Gastrocnemius medialis (tissue), 4 donors: ENCODE measurements at regions not wholly inside any gene's neighbourhood (a gene's known extent, or its start where the extent isn't known, plus 50 kb on each side); places are given as distances from the start of the nearest gene placed in this dataset.

ENCODE experiments used
- ATAC-seq, 2 donors: fragments of 150-250 bp; one replicate each; pipeline ENCODE4 v1.9.1; 2016
- DNase-seq, 2 donors: peaks; one replicate each; pipeline ENCODE4 v3.0.0-alpha.2; 2019
- H3K27ac ChIP-seq, 4 donors: fragments of 200-600 bp; sonication (generic); 1 replicate in 1 of 4; 2 replicates in 3 of 4; pipeline ENCODE4 v1.5.1; 2016 to 2018; ENCODE audit warnings: mild to moderate bottlenecking in 2 of 4, moderate library complexity in 1 of 4
- H3K27me3 ChIP-seq, 3 donors: fragments of 200-600 bp; sonication (generic) in 2 of 3; 1 replicate in 1 of 3; 2 replicates in 2 of 3; pipeline versions ENCODE4 v1.5.1 to v1.6.0; 2016 to 2019; ENCODE audit warnings: mild to moderate bottlenecking in 1 of 3, moderate library complexity in 1 of 3
- H3K36me3 ChIP-seq, 2 donors: fragments of 200-600 bp; sonication (generic) in 1 of 2; one replicate each; pipeline ENCODE4 v1.5.1; 2017 to 2018
- H3K4me1 ChIP-seq, 2 donors: fragments of 200-600 bp; sonication (generic) in 1 of 2; one replicate each; pipeline ENCODE4 v1.5.1; 2016 to 2017; ENCODE audit warnings: mild to moderate bottlenecking in 2 of 2
- H3K4me3 ChIP-seq, 4 donors: fragments of 200-600 bp; sonication (generic) in 3 of 4; 1 replicate in 1 of 4; 2 replicates in 3 of 4; pipeline ENCODE4 v1.5.1; 2016 to 2019; ENCODE audit warnings: mild to moderate bottlenecking in 2 of 4
- H3K9me3 ChIP-seq, 3 donors: fragments of 200-600 bp; sonication (generic) in 2 of 3; 1 replicate in 1 of 3; 2 replicates in 2 of 3; pipeline ENCODE4 v1.5.1; 2016 to 2019
- CTCF ChIP-seq, 5 experiments: fragments of 450-650 bp in 3 of 5; fragments of 200-600 bp in 2 of 5; sonication (generic) in 2 of 5; IDR thresholded peaks in 4 of 5; conservative IDR thresholded peaks in 1 of 5; 1 replicate in 4 of 5; 2 replicates in 1 of 5; pipeline ENCODE4 v1.5.1; 2016 to 2019; ENCODE audit warnings: antibody characterized with exemption in 5 of 5, mild to moderate bottlenecking in 3 of 5, moderate library complexity in 3 of 5
- POLR2A ChIP-seq, 2 donors: fragments of 450-650 bp; IDR thresholded peaks; one replicate each; pipeline ENCODE4 v1.6.1; 2017; ENCODE audit warnings: antibody characterized with exemption in 2 of 2, mild to moderate bottlenecking in 2 of 2, moderate library complexity in 2 of 2
- in situ Hi-C, 4 donors: fragments of 200-750 bp; cut with MboI; loops; one replicate each; pipeline versions ENCODE4 v1.15.0 to v1.8.0; 2017; ENCODE audit warnings: low sequenced_read_pairs in 4 of 4
- intact Hi-C: fragments of 100-400 bp; cut with DNase I; formaldehyde crosslinking; loops from one replicate; pipeline ENCODE4 v1.15.1; 2023; ENCODE audit warnings: low total_unique reads

GRCh38 chr6:126446248-126446647, 106.3 kb downstream of the CENPW start:
- no peak overlapping the region for H3K4me3 ChIP-seq
- intact Hi-C loops (no loop called here), in situ Hi-C loops (no loop called here)
- no peak overlapping the region for H3K27ac ChIP-seq
- ATAC-seq: no peak
- no peaks in the 10 kb centered on the region for H3K36me3 ChIP-seq
- no peak for TF ChIP-seq CTCF (IDR thresholded peaks at IDR 0.05 in 4 of 5, conservative IDR thresholded peaks at IDR 0.05 in 1 of 5)
- TF ChIP-seq POLR2A (IDR thresholded peaks at IDR 0.05): no peak
- no peaks in the 10 kb centered on the region for H3K9me3 ChIP-seq
- no peaks in the 10 kb centered on the region for H3K27me3 ChIP-seq
- no peak for DNase-seq
- H3K4me1 ChIP-seq: no peaks in the 10 kb centered on the region

GRCh38 chr6:126447367-126447766, 107.5 kb downstream of the CENPW start:
- ATAC-seq: no peak
- H3K36me3 ChIP-seq: no peaks in the 10 kb centered on the region
- H3K4me3 ChIP-seq: no peak overlapping the region
- in situ Hi-C loops (no loop called here), intact Hi-C loops (no loop called here)
- no peaks in the 10 kb centered on the region for H3K9me3 ChIP-seq
- DNase-seq: no peak
- no peaks in the 10 kb centered on the region for H3K27me3 ChIP-seq
- no peak for TF ChIP-seq CTCF (IDR thresholded peaks at IDR 0.05 in 4 of 5, conservative IDR thresholded peaks at IDR 0.05 in 1 of 5)
- no peak for TF ChIP-seq POLR2A (IDR thresholded peaks at IDR 0.05)
- H3K4me1 ChIP-seq: no peaks in the 10 kb centered on the region
- H3K27ac ChIP-seq: no peak overlapping the region

GRCh38 chr6:126461045-126461444, 121.1 kb downstream of the CENPW start:
- DNase-seq (no peak), ATAC-seq (no peak)
- Histone ChIP-seq H3K27ac (no peak overlapping the region), H3K36me3 (no peaks in the 10 kb centered on the region), H3K4me3 (no peak overlapping the region), H3K4me1 (no peaks in the 10 kb centered on the region), H3K9me3 (no peaks in the 10 kb centered on the region), H3K27me3 (no peaks in the 10 kb centered on the region)
- in situ Hi-C loops: no loop called here
- intact Hi-C loops: no loop called here
- TF ChIP-seq CTCF (IDR thresholded peaks at IDR 0.05 in 4 of 5, conservative IDR thresholded peaks at IDR 0.05 in 1 of 5) (no peak), POLR2A (IDR thresholded peaks at IDR 0.05) (no peak)

DNA sequence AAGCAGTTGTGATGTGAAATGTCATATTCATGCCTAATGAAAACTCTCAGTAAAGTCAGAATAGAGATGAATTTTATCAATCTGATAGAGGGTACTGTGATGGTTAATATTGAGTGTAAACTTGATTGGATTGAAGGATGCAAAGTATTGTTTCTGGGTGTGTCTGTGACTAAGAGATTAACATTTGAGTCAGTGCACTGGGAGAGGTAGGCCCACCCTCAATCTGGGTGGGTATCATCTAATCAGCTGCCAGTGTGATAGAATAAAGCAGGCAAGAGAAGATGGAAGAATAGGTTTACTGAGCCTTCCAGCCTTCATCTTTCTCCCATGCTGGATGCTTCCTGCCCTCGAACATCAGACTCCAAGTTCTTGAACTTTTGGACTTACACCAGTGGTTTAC, 124.3 kb downstream of the CENPW start:
- Histone ChIP-seq H3K4me1 (no peaks in the 10 kb centered on the region), H3K36me3 (no peaks in the 10 kb centered on the region), H3K27me3 (no peaks in the 10 kb centered on the region), H3K9me3 (no peaks in the 10 kb centered on the region), H3K4me3 (no peak overlapping the region), H3K27ac (no peak overlapping the region)
- in situ Hi-C loops: no loop called here
- intact Hi-C loops: no loop called here
- ATAC-seq (no peak), DNase-seq (no peak)
- no peak for TF ChIP-seq CTCF (IDR thresholded peaks at IDR 0.05 in 4 of 5, conservative IDR thresholded peaks at IDR 0.05 in 1 of 5)
- TF ChIP-seq POLR2A (IDR thresholded peaks at IDR 0.05): no peak

DNA sequence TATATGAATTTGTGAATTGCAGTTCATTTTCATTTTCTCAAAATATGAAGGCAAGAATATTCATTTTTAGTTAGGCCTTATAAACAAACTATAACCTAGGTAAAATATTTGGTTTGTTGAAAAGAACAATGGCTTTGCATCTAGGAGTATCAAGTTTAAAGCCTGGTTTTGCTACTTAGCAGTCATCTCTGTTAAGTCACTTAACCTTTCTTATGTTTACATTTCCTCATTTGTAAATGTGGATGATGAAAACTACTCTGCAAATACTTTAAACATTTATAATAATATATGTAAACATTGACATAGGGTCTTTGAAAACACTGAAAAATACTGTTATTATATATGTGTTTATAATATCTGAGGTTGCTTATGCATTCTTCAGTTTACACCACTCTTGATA, 135.5 kb downstream of the CENPW start:
- Histone ChIP-seq H3K27me3 (no peaks in the 10 kb centered on the region), H3K36me3 (no peaks in the 10 kb centered on the region), H3K4me3 (no peak overlapping the region), H3K27ac (no peak overlapping the region), H3K9me3 (no peaks in the 10 kb centered on the region), H3K4me1 (no peaks in the 10 kb centered on the region)
- no peak for DNase-seq
- no peak for TF ChIP-seq CTCF (IDR thresholded peaks at IDR 0.05 in 4 of 5, conservative IDR thresholded peaks at IDR 0.05 in 1 of 5)
- no peak for TF ChIP-seq POLR2A (IDR thresholded peaks at IDR 0.05)
- in situ Hi-C loops: no loop called here
- intact Hi-C loops: no loop called here
- no peak for ATAC-seq
